ENCODE measurements at regions not wholly inside any gene's neighbourhood (a gene's known extent, or its start where the extent isn't known, plus 50 kb on each side); places are given as distances from the start of the nearest gene placed in this dataset.

DNA sequence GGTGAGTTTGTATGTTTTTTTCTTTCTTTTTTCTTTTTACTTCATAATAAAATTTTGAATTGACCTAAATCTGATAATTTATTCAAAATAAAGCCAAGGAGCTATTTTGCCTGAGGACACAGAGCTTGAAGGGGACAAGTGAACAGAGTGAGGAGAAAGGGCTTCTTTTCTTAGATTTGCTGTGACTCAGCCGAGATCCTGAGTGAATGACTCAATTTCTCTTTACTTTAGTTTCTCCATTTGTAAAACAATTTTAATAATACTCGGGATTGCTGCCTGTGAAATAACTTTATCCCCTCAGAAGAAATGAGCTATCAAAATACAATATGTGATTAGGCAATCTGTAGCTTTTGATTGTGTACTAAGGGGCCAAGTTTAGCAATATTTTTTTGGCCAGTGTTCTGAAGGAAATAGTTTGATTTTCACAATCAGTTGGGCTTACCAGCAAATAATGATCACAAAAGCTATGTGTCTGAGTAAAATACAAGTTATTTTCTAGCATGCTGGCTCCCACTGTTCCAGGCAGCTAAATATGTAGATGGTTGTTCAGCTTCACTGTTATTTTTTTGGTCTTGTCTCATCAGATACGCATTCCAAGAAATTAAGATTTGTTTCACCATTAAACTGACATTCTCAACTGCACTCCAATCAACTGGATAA is 437.5 kb downstream of the FGF9 start:
- TF ChIP-seq POLR2A (IDR thresholded peaks at IDR 0.05) (no peak), CTCF (IDR thresholded peaks at IDR 0.05 in 4 of 5, conservative IDR thresholded peaks at IDR 0.05 in 1 of 5) (no peak)

All from gastrocnemius medialis (tissue), 4 donors.